Gastrocnemius medialis (tissue), 4 donors: ENCODE measurements at regions not wholly inside any gene's neighbourhood (a gene's known extent, or its start where the extent isn't known, plus 50 kb on each side); places are given as distances from the start of the nearest gene placed in this dataset.

Experiments
- CTCF ChIP-seq, 5 experiments: fragments of 450-650 bp in 3 of 5; fragments of 200-600 bp in 2 of 5; sonication (generic) in 2 of 5; IDR thresholded peaks in 4 of 5; conservative IDR thresholded peaks in 1 of 5; 1 replicate in 4 of 5; 2 replicates in 1 of 5; pipeline ENCODE4 v1.5.1; 2016 to 2019; ENCODE audit warnings: antibody characterized with exemption in 5 of 5, mild to moderate bottlenecking in 3 of 5, moderate library complexity in 3 of 5
- POLR2A ChIP-seq, 2 donors: fragments of 450-650 bp; IDR thresholded peaks; one replicate each; pipeline ENCODE4 v1.6.1; 2017; ENCODE audit warnings: antibody characterized with exemption in 2 of 2, mild to moderate bottlenecking in 2 of 2, moderate library complexity in 2 of 2

DNA sequence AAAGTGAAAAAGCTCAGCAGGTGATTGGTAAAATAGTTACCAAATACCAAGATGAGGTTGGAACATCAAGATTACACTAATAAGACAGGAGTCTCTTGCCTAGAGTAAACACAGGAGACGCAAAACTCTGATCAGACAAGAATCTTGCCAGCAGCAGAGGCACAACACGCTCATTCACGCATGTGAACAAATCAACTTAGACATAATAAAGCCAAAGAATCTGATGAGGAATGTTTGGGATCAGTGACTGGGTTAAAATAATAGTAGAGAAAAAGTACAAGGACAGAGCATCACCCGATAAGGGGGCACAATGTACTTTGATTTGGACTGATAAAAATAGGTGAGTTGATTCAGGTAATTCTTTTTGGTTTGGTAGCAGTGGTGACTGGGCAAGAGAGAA is 159.5 kb upstream of the GRIP1 start:
- TF ChIP-seq CTCF (IDR thresholded peaks at IDR 0.05 in 4 of 5, conservative IDR thresholded peaks at IDR 0.05 in 1 of 5) (no peak), POLR2A (IDR thresholded peaks at IDR 0.05) (no peak)
